ENCODE measurements at regions not wholly inside any gene's neighbourhood (a gene's known extent, or its start where the extent isn't known, plus 50 kb on each side); places are given as distances from the start of the nearest gene placed in this dataset.

GRCh38 chr15:70286113-70286806 is 188.5 kb upstream of the TLE3 start:
- TF ChIP-seq TAF1 (IDR thresholded peaks at IDR 0.05; ENCODE audit: low read depth) (no peak), POLR2AphosphoS5 (IDR thresholded peaks at IDR 0.05) (no peak), CTCF (IDR thresholded peaks at IDR 0.05; ENCODE audit: poor library complexity, severe bottlenecking) (no peak), REST (IDR thresholded peaks at IDR 0.05; ENCODE audit: borderline replicate concordance) (no peak), RAD21 (conservative IDR thresholded peaks at IDR 0.05) (no peak)

All from neural cell (in vitro differentiated cells).